Neural cell (in vitro differentiated cells): ENCODE measurements at regions not wholly inside any gene's neighbourhood (a gene's known extent, or its start where the extent isn't known, plus 50 kb on each side); places are given as distances from the start of the nearest gene placed in this dataset.

Experiments
- CTCF ChIP-seq: fragments of 450-650 bp; IDR thresholded peaks from 2 replicates; pipeline ENCODE4 v1.5.1; 2014; ENCODE audit warnings: antibody characterized with exemption, mild to moderate bottlenecking, moderate library complexity; ENCODE audit not compliant: poor library complexity, severe bottlenecking
- EP300 ChIP-seq: fragments of 450-650 bp; conservative IDR thresholded peaks from 2 replicates; pipeline ENCODE4 v1.6.1; 2014; ENCODE audit warnings: antibody characterized with exemption, mild to moderate bottlenecking, moderate library complexity; ENCODE audit not compliant: poor library complexity, severe bottlenecking
- POLR2AphosphoS5 ChIP-seq: IDR thresholded peaks from 2 replicates; pipeline ENCODE4 v1.6.1; 2012

DNA sequence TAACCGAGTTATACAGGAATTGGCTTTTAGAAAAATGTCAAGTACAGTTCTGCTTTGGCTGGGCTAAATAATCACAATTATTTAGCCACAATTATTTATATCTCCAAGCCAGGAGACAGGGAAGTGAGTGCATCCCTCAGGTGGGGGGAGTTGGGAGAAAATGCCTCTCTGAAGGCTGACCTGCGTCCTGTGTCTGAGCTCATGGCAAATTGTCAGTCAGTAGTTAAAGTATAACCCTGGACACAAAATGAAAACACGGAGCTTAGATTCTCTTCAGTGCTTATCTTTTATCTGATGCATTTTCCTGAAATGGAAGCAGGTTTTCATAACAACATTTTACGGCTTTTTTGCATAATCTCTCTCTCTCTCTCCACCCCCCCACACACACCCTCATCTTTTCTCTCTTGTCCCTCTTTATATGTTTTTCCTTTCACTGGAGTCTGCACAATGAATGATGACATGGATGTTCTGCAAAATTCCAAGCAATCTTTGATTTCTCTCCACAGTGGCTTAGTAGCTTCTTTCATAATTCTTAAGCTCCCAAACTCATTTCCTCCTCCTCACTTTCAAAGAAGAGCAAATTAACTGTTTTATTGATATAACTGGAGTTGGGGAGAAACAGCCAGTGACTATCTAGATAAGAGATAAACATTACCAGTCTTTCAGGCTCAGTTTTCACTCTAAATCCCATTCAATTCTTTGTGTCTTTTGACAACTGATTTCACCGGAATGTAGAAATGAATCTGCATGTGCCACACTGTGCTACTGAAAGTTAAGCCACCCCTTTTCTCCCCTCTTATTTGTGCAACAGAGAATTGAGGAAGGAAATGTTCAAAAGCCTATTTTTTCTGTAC lies 521.4 kb upstream of the GHITM start:
- no peak for TF ChIP-seq CTCF
- TF ChIP-seq EP300 = no peak
- no peak for TF ChIP-seq POLR2AphosphoS5
